NOMO-1 treated with dmso at 0.1 percent for 144 hours (cell line): ENCODE measurements at regions not wholly inside any gene's neighbourhood (a gene's known extent, or its start where the extent isn't known, plus 50 kb on each side); places are given as distances from the start of the nearest gene placed in this dataset.

Experiments used
- DNase-seq: peaks from one replicate; lab custom pipeline; 2025; ENCODE audit not compliant: unreplicated experiment; lab: John Stamatoyannopoulos, UW

GRCh38 chr1:63038586-63038985 is 254.7 kb downstream of the ATG4C start:
- no peak for DNase-seq

- no peak for DNase-seq
Observed at GRCh38 chr1:63041660-63042059, 257.7 kb downstream of the ATG4C start.

- no peak for DNase-seq
Observed at GRCh38 chr1:63042278-63042677, 258.3 kb downstream of the ATG4C start.

GRCh38 chr1:63046539-63046938 is 262.6 kb downstream of the ATG4C start:
- DNase-seq, result no peak

- DNase-seq, result no peak
Observed at GRCh38 chr1:63049135-63049534, 265.2 kb downstream of the ATG4C start.

GRCh38 chr1:63051356-63051755 is 267.4 kb downstream of the ATG4C start:
- DNase-seq, result no peak

GRCh38 chr1:63051886-63052285 is 268.0 kb downstream of the ATG4C start:
- no peak for DNase-seq

GRCh38 chr1:63054184-63054583 is 268.2 kb upstream of the FOXD3 start:
- DNase-seq, result no peak

GRCh38 chr1:63063367-63063766 is 259.0 kb upstream of the FOXD3 start:
- no peak for DNase-seq

- DNase-seq, result no peak
Observed at GRCh38 chr1:63064135-63064534, 258.2 kb upstream of the FOXD3 start.

GRCh38 chr1:63068626-63069025 is 253.7 kb upstream of the FOXD3 start:
- DNase-seq, result no peak

GRCh38 chr1:63069214-63069613 is 253.2 kb upstream of the FOXD3 start:
- no peak for DNase-seq

- no peak for DNase-seq
Observed at GRCh38 chr1:63073309-63074306, 248.8 kb upstream of the FOXD3 start.

- no peak for DNase-seq
Observed at GRCh38 chr1:63074321-63074720, 248.0 kb upstream of the FOXD3 start.

- no peak for DNase-seq
Observed at GRCh38 chr1:63082766-63083165, 239.6 kb upstream of the FOXD3 start.

- DNase-seq, result no peak
Observed at GRCh38 chr1:63087966-63088365, 234.4 kb upstream of the FOXD3 start.

- DNase-seq, result no peak
Observed at GRCh38 chr1:63099188-63099587, 223.2 kb upstream of the FOXD3 start.

GRCh38 chr1:63101336-63101735 is 221.0 kb upstream of the FOXD3 start:
- DNase-seq, result no peak

- no peak for DNase-seq
Observed at GRCh38 chr1:63103682-63104081, 218.7 kb upstream of the FOXD3 start.

GRCh38 chr1:63107066-63107465 is 215.3 kb upstream of the FOXD3 start:
- DNase-seq, result no peak

GRCh38 chr1:63108206-63108605 is 214.2 kb upstream of the FOXD3 start:
- DNase-seq, result no peak

- DNase-seq, result no peak
Observed at GRCh38 chr1:63112155-63112900, 210.0 kb upstream of the FOXD3 start.
